B cell (primary cell): ENCODE measurements at regions not wholly inside any gene's neighbourhood (a gene's known extent, or its start where the extent isn't known, plus 50 kb on each side); places are given as distances from the start of the nearest gene placed in this dataset.

Experiments used
- ATAC-seq: fragments of 200-7000 bp; cut with Tn5 transposase; one replicate; pipeline ENCODE4 v1.10.0; 2021; ENCODE audit warnings: low read depth, mild to moderate bottlenecking, moderate number of reproducible peaks, moderate library complexity
- CTCF ChIA-PET: fragments of 350-600 bp; sonication (Branson Sonifier 250); formaldehyde crosslinking; loops from one replicate; lab custom pipeline; 2021; ENCODE audit warnings: antibody characterized with exemption, inconsistent platforms; lab: Charles Lee
- POLR2A ChIA-PET: fragments of 350-600 bp; sonication (Branson Sonifier 250); formaldehyde crosslinking; loops from one replicate; lab custom pipeline; 2021; ENCODE audit warnings: antibody characterized with exemption; lab: Charles Lee
- DNase-seq: peaks from one replicate; pipeline ENCODE4 v3.0.0; 2013
- H2AFZ ChIP-seq: 2 replicates; pipeline ENCODE4 v1.6.1; 2012; ENCODE audit warnings: mild to moderate bottlenecking, low read depth, low read length; ENCODE audit not compliant: insufficient read depth, poor library complexity, severe bottlenecking
- H3K27ac ChIP-seq, 2 donors: 1 replicate in 1 of 2; 2 replicates in 1 of 2; pipeline ENCODE4 v1.5.1; 2012 to 2013; ENCODE audit warnings: low read length in 2 of 2, mild to moderate bottlenecking in 2 of 2, moderate library complexity in 1 of 2
- H3K27me3 ChIP-seq, 4 experiments: fragments of 200-600 bp in 1 of 4; sonication (generic) in 1 of 4; replicated peaks in 1 of 4; 1 replicate in 2 of 4; 2 replicates in 2 of 4; pipeline versions ENCODE4 v1.6.1 to v1.7.0; 2013 to 2016; ENCODE audit warnings: low read length in 3 of 4, mild to moderate bottlenecking in 2 of 4, mixed read lengths in 1 of 4, moderate library complexity in 1 of 4; ENCODE audit not compliant: insufficient read depth in 4 of 4, control insufficient read depth in 3 of 4; ENCODE audit errors: control extremely low read depth in 1 of 4
- H3K36me3 ChIP-seq, 2 experiments: replicated peaks in 1 of 2; 1 replicate in 1 of 2; 2 replicates in 1 of 2; pipeline versions ENCODE4 v1.6.1 to v1.7.1; 2013; ENCODE audit warnings: low read length in 1 of 2; ENCODE audit not compliant: insufficient read depth in 2 of 2, control insufficient read depth in 1 of 2; ENCODE audit errors: control extremely low read depth in 1 of 2, extremely low read depth in 1 of 2
- H3K4me1 ChIP-seq, 2 donors: fragments of 200-600 bp in 1 of 2; sonication (generic) in 1 of 2; 1 replicate in 1 of 2; 2 replicates in 1 of 2; pipeline versions ENCODE4 v1.5.1 to v1.6.1; 2013 to 2017; ENCODE audit warnings: low read length in 2 of 2; ENCODE audit not compliant: control insufficient read depth in 2 of 2, insufficient read depth in 2 of 2
- H3K4me2 ChIP-seq: replicated peaks from 2 replicates; pipeline ENCODE3; 2012; ENCODE audit warnings: mild to moderate bottlenecking, low read depth, low read length; ENCODE audit not compliant: poor library complexity, severe bottlenecking
- H3K4me3 ChIP-seq, 5 experiments: fragments of 200-600 bp in 1 of 5; sonication (generic) in 1 of 5; 1 replicate in 3 of 5; 2 replicates in 2 of 5; pipeline versions ENCODE4 v1.5.1 to v1.7.0; 2011 to 2016; ENCODE audit warnings: low read length in 4 of 5, mild to moderate bottlenecking in 4 of 5, low read depth in 2 of 5, control low read depth in 1 of 5, moderate library complexity in 1 of 5; ENCODE audit not compliant: insufficient read depth in 1 of 5; ENCODE audit errors: control extremely low read depth in 1 of 5, extremely low read depth in 1 of 5
- H3K79me2 ChIP-seq: fragments of 200-600 bp; sonication (generic); one replicate; pipeline ENCODE4 v1.6.0; 2016; ENCODE audit warnings: low read length; ENCODE audit not compliant: control insufficient read depth, insufficient read depth
- H3K9ac ChIP-seq: fragments of 200-600 bp; sonication (generic); 2 replicates; pipeline ENCODE4 v1.6.1; 2017; ENCODE audit warnings: mild to moderate bottlenecking, low read length, moderate library complexity
- H3K9me3 ChIP-seq, 3 donors: one replicate each; pipeline versions ENCODE4 v1.6.1 to v1.7.1; 2013; ENCODE audit warnings: low read length in 2 of 3; ENCODE audit not compliant: control insufficient read depth in 2 of 3, insufficient read depth in 1 of 3; ENCODE audit errors: control extremely low read depth in 1 of 3
- H4K20me1 ChIP-seq: 2 replicates; pipeline ENCODE4 v1.6.0; 2012; ENCODE audit warnings: mild to moderate bottlenecking, low read length; ENCODE audit not compliant: insufficient read depth, control insufficient read depth, poor library complexity, severe bottlenecking
- H3K27ac Mint-ChIP-seq: one replicate; pipeline ENCODE4 v1.8.0; 2021; ENCODE audit warnings: mixed read lengths
- H3K27me3 Mint-ChIP-seq: one replicate; pipeline ENCODE4 v1.8.0; 2021; ENCODE audit warnings: mixed read lengths
- H3K4me1 Mint-ChIP-seq: one replicate; pipeline ENCODE4 v1.8.0; 2021; ENCODE audit warnings: mixed read lengths
- H3K4me3 Mint-ChIP-seq: one replicate; pipeline ENCODE4 v1.8.0; 2021; ENCODE audit warnings: mixed read lengths
- H3K9me3 Mint-ChIP-seq: one replicate; pipeline ENCODE4 v1.8.0; 2022; ENCODE audit warnings: mixed read lengths; ENCODE audit not compliant: insufficient read depth
- EZH2 ChIP-seq: IDR thresholded peaks from 2 replicates; pipeline ENCODE4 v1.6.1; 2012; ENCODE audit warnings: borderline replicate concordance, low read depth, mild to moderate bottlenecking, moderate library complexity, low read length; ENCODE audit not compliant: insufficient read depth, poor library complexity, severe bottlenecking
- WGBS: methylation state at CpG from one replicate; pipeline ENCODE4 v1.1.5; 2013; ENCODE audit warnings: missing lambda C conversion rate; ENCODE audit not compliant: insufficient coverage; 5-methylcytosine and 5-hydroxymethylcytosine counted together
- intact Hi-C: fragments of 100-400 bp; cut with micrococcal nuclease; formaldehyde crosslinking; loops from one replicate; pipeline ENCODE4 v1.10.0; 2022
- TF ChIP-seq, protein P1 (sequence below): fragments of 200-600 bp; IDR thresholded peaks from one replicate; pipeline ENCODE4 v1.8.0; 2022; ENCODE audit warnings: antibody characterized with exemption, mild to moderate bottlenecking

GRCh38 chr13:89490661-89491060, 1819.5 kb downstream of the SLITRK5 start:
- H3K9me3 Mint-ChIP-seq = peaks cover 5% of the 10 kb centered on the region
- H3K9me3 ChIP-seq = peaks cover 0 to 13% (median 0%) of the 10 kb centered on the region in 3 donors
- no peak overlapping the region for H2AFZ ChIP-seq
- no peak for DNase-seq
- ChIA-PET POLR2A (no interaction called here), CTCF (no interaction called here)
- no peaks in the 10 kb centered on the region for H3K79me2 ChIP-seq
- H3K27ac ChIP-seq = no peak overlapping the region
- H3K27me3 ChIP-seq = no peaks in the 10 kb centered on the region
- no peak overlapping the region for H3K9ac ChIP-seq
- no peak overlapping the region for H3K4me3 Mint-ChIP-seq
- H3K4me1 Mint-ChIP-seq = no peaks in the 10 kb centered on the region
- H3K27ac Mint-ChIP-seq = no peak overlapping the region
- no peak overlapping the region for H3K4me2 ChIP-seq
- intact Hi-C loops = no loop called here
- TF ChIP-seq, protein P1, sequence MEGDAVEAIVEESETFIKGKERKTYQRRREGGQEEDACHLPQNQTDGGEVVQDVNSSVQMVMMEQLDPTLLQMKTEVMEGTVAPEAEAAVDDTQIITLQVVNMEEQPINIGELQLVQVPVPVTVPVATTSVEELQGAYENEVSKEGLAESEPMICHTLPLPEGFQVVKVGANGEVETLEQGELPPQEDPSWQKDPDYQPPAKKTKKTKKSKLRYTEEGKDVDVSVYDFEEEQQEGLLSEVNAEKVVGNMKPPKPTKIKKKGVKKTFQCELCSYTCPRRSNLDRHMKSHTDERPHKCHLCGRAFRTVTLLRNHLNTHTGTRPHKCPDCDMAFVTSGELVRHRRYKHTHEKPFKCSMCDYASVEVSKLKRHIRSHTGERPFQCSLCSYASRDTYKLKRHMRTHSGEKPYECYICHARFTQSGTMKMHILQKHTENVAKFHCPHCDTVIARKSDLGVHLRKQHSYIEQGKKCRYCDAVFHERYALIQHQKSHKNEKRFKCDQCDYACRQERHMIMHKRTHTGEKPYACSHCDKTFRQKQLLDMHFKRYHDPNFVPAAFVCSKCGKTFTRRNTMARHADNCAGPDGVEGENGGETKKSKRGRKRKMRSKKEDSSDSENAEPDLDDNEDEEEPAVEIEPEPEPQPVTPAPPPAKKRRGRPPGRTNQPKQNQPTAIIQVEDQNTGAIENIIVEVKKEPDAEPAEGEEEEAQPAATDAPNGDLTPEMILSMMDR = no peak
- TF ChIP-seq EZH2 = no peak
- H3K27me3 Mint-ChIP-seq = no peaks in the 10 kb centered on the region
- no CpG with 5 or more reads among the region's 1 CpG for WGBS
- no peak overlapping the region for H3K4me3 ChIP-seq
- H3K36me3 ChIP-seq = no peaks in the 10 kb centered on the region
- no peak for ATAC-seq
- no peaks in the 10 kb centered on the region for H4K20me1 ChIP-seq
- H3K4me1 ChIP-seq = no peaks in the 10 kb centered on the region

GRCh38 chr13:89496478-89496877, 1825.3 kb downstream of the SLITRK5 start:
- Histone ChIP-seq H4K20me1 (no peaks in the 10 kb centered on the region), H3K79me2 (no peaks in the 10 kb centered on the region), H3K27me3 (no peaks in the 10 kb centered on the region), H3K9me3 (peaks cover 0 to 7% (median 0%) of the 10 kb centered on the region in 3 donors), H3K4me1 (no peaks in the 10 kb centered on the region), H3K4me2 (no peak overlapping the region), H3K36me3 (no peaks in the 10 kb centered on the region), H2AFZ (no peak overlapping the region), H3K27ac (no peak overlapping the region), H3K4me3 (no peak overlapping the region), H3K9ac (no peak overlapping the region)
- intact Hi-C loops = no loop called here
- no CpG with 5 or more reads among the region's 2 CpGs for WGBS
- ChIA-PET POLR2A (no interaction called here), CTCF (no interaction called here)
- H3K4me3 Mint-ChIP-seq = no peak overlapping the region
- DNase-seq = no peak
- no peak overlapping the region for H3K27ac Mint-ChIP-seq
- H3K9me3 Mint-ChIP-seq = no peaks in the 10 kb centered on the region
- H3K4me1 Mint-ChIP-seq = no peaks in the 10 kb centered on the region
- TF ChIP-seq, protein P1 = no peak
- TF ChIP-seq EZH2 = no peak
- H3K27me3 Mint-ChIP-seq = no peaks in the 10 kb centered on the region
- ATAC-seq = no peak
